Tibial artery (tissue), 4 donors: ENCODE measurements at regions not wholly inside any gene's neighbourhood (a gene's known extent, or its start where the extent isn't known, plus 50 kb on each side); places are given as distances from the start of the nearest gene placed in this dataset.
"Not testable (repeated sequence)": the region's sequence is repeated elsewhere in the genome, so short reads cannot be mapped to it uniquely, and the experiment has no call there.

Experiments used
- DNase-seq, 2 donors: peaks; one replicate each; pipeline ENCODE4 v3.0.0-alpha.2; 2019
- H3K27ac ChIP-seq, 2 donors: fragments of 200-600 bp; sonication (generic) in 1 of 2; 1 replicate in 1 of 2; 2 replicates in 1 of 2; pipeline ENCODE4 v1.5.1; 2018 to 2019; ENCODE audit warnings: mild to moderate bottlenecking in 1 of 2
- H3K27me3 ChIP-seq, 2 donors: fragments of 200-600 bp; sonication (generic) in 1 of 2; one replicate each; pipeline versions ENCODE4 v1.5.1 to v1.6.0; 2016 to 2019
- H3K36me3 ChIP-seq, 3 donors: fragments of 200-600 bp; sonication (generic) in 2 of 3; one replicate each; pipeline ENCODE4 v1.5.1; 2016 to 2019; ENCODE audit warnings: mild to moderate bottlenecking in 2 of 3
- H3K4me1 ChIP-seq, 4 donors: fragments of 200-600 bp; sonication (generic) in 2 of 4; 1 replicate in 3 of 4; 2 replicates in 1 of 4; pipeline ENCODE4 v1.5.1; 2016 to 2019
- H3K4me3 ChIP-seq, 2 donors: fragments of 200-600 bp; sonication (generic) in 1 of 2; 1 replicate in 1 of 2; 2 replicates in 1 of 2; pipeline ENCODE4 v1.5.1; 2018 to 2019; ENCODE audit warnings: mild to moderate bottlenecking in 2 of 2
- H3K9me3 ChIP-seq, 3 donors: fragments of 200-600 bp; sonication (generic) in 1 of 3; one replicate each; pipeline ENCODE4 v1.5.1; 2016 to 2019
- CTCF ChIP-seq, 2 experiments: fragments of 200-600 bp in 1 of 2; fragments of 450-650 bp in 1 of 2; IDR thresholded peaks; one replicate each; pipeline ENCODE4 v1.5.1; 2017 to 2019; ENCODE audit warnings: antibody characterized with exemption in 2 of 2, mild to moderate bottlenecking in 1 of 2, moderate library complexity in 1 of 2
- intact Hi-C: fragments of 100-400 bp; cut with DNase I; formaldehyde crosslinking; loops from one replicate; pipeline ENCODE4 v1.15.0; 2023; ENCODE audit warnings: low total_unique reads

GRCh38 chr11:45410391-45411227 is 124.5 kb upstream of the SYT13 start:
- H3K9me3 ChIP-seq = no peaks in the 10 kb centered on the region
- H3K27ac ChIP-seq = peak overlapping the region in 1 of 2 donors; percentile 52
- H3K4me3 ChIP-seq = no peak overlapping the region
- no peak for TF ChIP-seq CTCF (IDR thresholded peaks at IDR 0.05)
- H3K36me3 ChIP-seq = no peaks in the 10 kb centered on the region
- peaks cover 0 to 15% of the 10 kb centered on the region in 2 donors for H3K27me3 ChIP-seq
- no peak for DNase-seq
- peaks cover 0 to 5% (median 0%) of the 10 kb centered on the region in 4 donors for H3K4me1 ChIP-seq
- intact Hi-C loops = loop anchor here (5.0 kb wide), 1 partner anchor 247 kb away; no protein-coding TSS in a partner anchor

- H3K27me3 ChIP-seq = peaks cover 0 to 19% of the 10 kb centered on the region in 2 donors
- intact Hi-C loops = no loop called here
Observed at GRCh38 chr11:45409587-45409986, 123.4 kb upstream of the SYT13 start.

GRCh38 chr11:45407226-45407625 is 121.1 kb upstream of the SYT13 start:
- Histone ChIP-seq H3K4me3 (no peak overlapping the region), H3K27me3 (peaks cover 0 to 15% of the 10 kb centered on the region in 2 donors), H3K27ac (no peak overlapping the region), H3K36me3 (no peaks in the 10 kb centered on the region), H3K4me1 (peaks cover 0 to 5% (median 0%) of the 10 kb centered on the region in 4 donors), H3K9me3 (no peaks in the 10 kb centered on the region)
- DNase-seq = no peak
- TF ChIP-seq CTCF (IDR thresholded peaks at IDR 0.05) = no peak
- intact Hi-C loops = no loop called here

More at GRCh38 chr11:45409587-45409986, 123.4 kb upstream of the SYT13 start:
- Histone ChIP-seq H3K4me1 (peaks cover 0 to 5% (median 0%) of the 10 kb centered on the region in 4 donors), H3K27ac (no peak overlapping the region), H3K36me3 (no peaks in the 10 kb centered on the region), H3K9me3 (no peaks in the 10 kb centered on the region), H3K4me3 (no peak overlapping the region)
- no peak for DNase-seq
- no peak for TF ChIP-seq CTCF (IDR thresholded peaks at IDR 0.05)

GRCh38 chr11:45405916-45406670 is 120.0 kb upstream of the SYT13 start:
- intact Hi-C loops = no loop called here
- Histone ChIP-seq H3K9me3 (no peaks in the 10 kb centered on the region), H3K36me3 (no peaks in the 10 kb centered on the region), H3K27ac (no peak overlapping the region), H3K4me3 (no peak overlapping the region), H3K4me1 (peaks cover 0 to under 1% (median 0%) of the 10 kb centered on the region in 4 donors), H3K27me3 (peaks cover 0 to 15% of the 10 kb centered on the region in 2 donors)
- TF ChIP-seq CTCF (IDR thresholded peaks at IDR 0.05) = peak; percentile 47 to 50
- DNase-seq = no peak

GRCh38 chr11:45403521-45403920 is 117.4 kb upstream of the SYT13 start:
- H3K36me3 ChIP-seq, H3K27ac ChIP-seq, DNase-seq, H3K4me1 ChIP-seq, H3K4me3 ChIP-seq, H3K9me3 ChIP-seq, intact Hi-C loops: not testable (repeated sequence)
- peaks cover 0 to 18% of the 10 kb centered on the region in 2 donors for H3K27me3 ChIP-seq
